Fibroblast of skin of left biceps (primary cell): ENCODE measurements at regions not wholly inside any gene's neighbourhood (a gene's known extent, or its start where the extent isn't known, plus 50 kb on each side); places are given as distances from the start of the nearest gene placed in this dataset.

Experiments
- DNase-seq, 2 experiments: peaks; one replicate each; pipeline ENCODE4 v3.0.0-alpha.2; 2013; ENCODE audit warnings: low read depth in 2 of 2

- DNase-seq: peak; percentile 61
Observed at GRCh38 chr1:69511426-69512192, 56.1 kb upstream of the LRRC7 start.

GRCh38 chr1:69513601-69514000 is 54.1 kb upstream of the LRRC7 start:
- DNase-seq: peak; percentile 42 to 55
